ENCODE measurements at regions not wholly inside any gene's neighbourhood (a gene's known extent, or its start where the extent isn't known, plus 50 kb on each side); places are given as distances from the start of the nearest gene placed in this dataset.

- Histone ChIP-seq H4K20me1 (ENCODE audit: insufficient read depth) (no peaks in the 10 kb centered on the region), H3K9me2 (no peaks in the 10 kb centered on the region), H3K4me1 (ENCODE audit: control insufficient read depth in 1 of 2, insufficient read depth in 2 of 2, low read depth in 1 of 2, low read length in 1 of 2) (no peaks in the 10 kb centered on the region), H3K27me3 (ENCODE audit: insufficient read depth) (no peaks in the 10 kb centered on the region), H3K36me3 (replicated peaks in 1 of 2; ENCODE audit: control insufficient read depth in 1 of 2, insufficient read depth in 2 of 2, low read length in 1 of 2) (no peaks in the 10 kb centered on the region), H3K27ac (ENCODE audit: low read depth in 2 of 2, low read length in 1 of 2) (no peak overlapping the region), H2AFZ (ENCODE audit: low read depth) (no peak overlapping the region), H3K9me3 (no peaks in the 10 kb centered on the region), H3K4me2 (no peak overlapping the region), H3F3A (replicated peaks; ENCODE audit: insufficient read depth) (no peaks in the 10 kb centered on the region), H3K4me3 (ENCODE audit: low read depth in 2 of 2, low read length in 1 of 2) (no peak overlapping the region), H3K79me2 (ENCODE audit: insufficient read depth) (no peaks in the 10 kb centered on the region), H3K9ac (no peak overlapping the region)
- TF ChIP-seq FOXM1 (IDR thresholded peaks at IDR 0.05; ENCODE audit: low read depth) (no peak), GATA2 (CRISPR knock-in tag; IDR thresholded peaks at IDR 0.05) (no peak), NRF1 (IDR thresholded peaks at IDR 0.05; ENCODE audit: low read depth, low read length) (no peak), USF1 (IDR thresholded peaks at IDR 0.05; ENCODE audit: borderline replicate concordance, low read depth) (no peak)
- ChIA-PET POLR2A (no interaction called here), CTCF (interaction anchor here (1.5 kb wide), 1 partner anchor 10 kb away, joined by 3 read pairs; no protein-coding TSS in a partner anchor)
- WGBS (ENCODE audit: low lambda C conversion rate): 6% methylated on average over 3 of the region's 3 CpGs
- DNase-seq: no peak
Measured at GRCh38 chr1:164256456-164256855, 302.5 kb upstream of the PBX1 start.

GRCh38 chr1:164261691-164262240, 297.2 kb upstream of the PBX1 start:
- Histone ChIP-seq H3K36me3 (replicated peaks in 1 of 2; ENCODE audit: control insufficient read depth in 1 of 2, insufficient read depth in 2 of 2, low read length in 1 of 2) (no peaks in the 10 kb centered on the region), H3K27ac (ENCODE audit: low read depth in 2 of 2, low read length in 1 of 2) (no peak overlapping the region), H3F3A (replicated peaks; ENCODE audit: insufficient read depth) (no peaks in the 10 kb centered on the region), H3K27me3 (ENCODE audit: insufficient read depth) (no peaks in the 10 kb centered on the region), H3K9me2 (no peaks in the 10 kb centered on the region), H3K9ac (no peak overlapping the region), H3K79me2 (ENCODE audit: insufficient read depth) (no peaks in the 10 kb centered on the region), H3K4me1 (ENCODE audit: control insufficient read depth in 1 of 2, insufficient read depth in 2 of 2, low read depth in 1 of 2, low read length in 1 of 2) (no peaks in the 10 kb centered on the region), H3K4me2 (no peak overlapping the region), H4K20me1 (ENCODE audit: insufficient read depth) (no peaks in the 10 kb centered on the region), H2AFZ (ENCODE audit: low read depth) (no peak overlapping the region), H3K4me3 (ENCODE audit: low read depth in 2 of 2, low read length in 1 of 2) (no peak overlapping the region), H3K9me3 (no peaks in the 10 kb centered on the region)
- WGBS (ENCODE audit: low lambda C conversion rate): 9% methylated on average over 2 of the region's 2 CpGs
- ChIA-PET POLR2A (no interaction called here), CTCF (no interaction called here)
- no peak for TF ChIP-seq MAX (IDR thresholded peaks at IDR 0.05; ENCODE audit: low read depth)
- no peak for TF ChIP-seq NRF1 (IDR thresholded peaks at IDR 0.05; ENCODE audit: low read depth, low read length)
- no peak for TF ChIP-seq EZH2phosphoT487 (IDR thresholded peaks at IDR 0.05; ENCODE audit: borderline replicate concordance, low read depth)
- TF ChIP-seq ELF1 (IDR thresholded peaks at IDR 0.05): no peak
- TF ChIP-seq YY1 (IDR thresholded peaks at IDR 0.05; ENCODE audit: low read depth): no peak
- TF ChIP-seq FOXM1 (IDR thresholded peaks at IDR 0.05; ENCODE audit: low read depth): no peak
- no peak for DNase-seq

GRCh38 chr1:164263540-164263939, 295.4 kb upstream of the PBX1 start:
- DNase-seq: no peak
- Histone ChIP-seq H3K27me3 (ENCODE audit: insufficient read depth) (no peaks in the 10 kb centered on the region), H3K27ac (ENCODE audit: low read depth in 2 of 2, low read length in 1 of 2) (no peak overlapping the region), H3K9me3 (no peaks in the 10 kb centered on the region), H2AFZ (ENCODE audit: low read depth) (no peak overlapping the region), H3F3A (replicated peaks; ENCODE audit: insufficient read depth) (no peaks in the 10 kb centered on the region), H3K9ac (no peak overlapping the region), H3K36me3 (replicated peaks in 1 of 2; ENCODE audit: control insufficient read depth in 1 of 2, insufficient read depth in 2 of 2, low read length in 1 of 2) (no peaks in the 10 kb centered on the region), H3K79me2 (ENCODE audit: insufficient read depth) (no peaks in the 10 kb centered on the region), H3K4me2 (no peak overlapping the region), H4K20me1 (ENCODE audit: insufficient read depth) (no peaks in the 10 kb centered on the region), H3K4me3 (ENCODE audit: low read depth in 2 of 2, low read length in 1 of 2) (no peak overlapping the region), H3K4me1 (ENCODE audit: control insufficient read depth in 1 of 2, insufficient read depth in 2 of 2, low read depth in 1 of 2, low read length in 1 of 2) (no peaks in the 10 kb centered on the region), H3K9me2 (no peaks in the 10 kb centered on the region)
- TF ChIP-seq JUND (IDR thresholded peaks at IDR 0.05) (no peak), USF2 (IDR thresholded peaks at IDR 0.05; ENCODE audit: borderline replicate concordance, low read depth, low read length) (no peak), TAF1 (IDR thresholded peaks at IDR 0.05; ENCODE audit: borderline replicate concordance, low read depth, low read length) (no peak), YY1 (IDR thresholded peaks at IDR 0.05; ENCODE audit: low read depth) (no peak), ELF1 (IDR thresholded peaks at IDR 0.05) (no peak), CTCF (IDR thresholded peaks at IDR 0.05) (no peak)
- ChIA-PET POLR2A (no interaction called here), CTCF (interaction anchor here (0.7 to 1.3 kb wide), 2 partner anchors 24 to 57 kb away, joined by 3 to 4 read pairs; no protein-coding TSS in a partner anchor)
- WGBS (ENCODE audit: low lambda C conversion rate): 11% methylated on average over 3 of the region's 3 CpGs

Data from SK-N-SH (cell line).